IMR-90 (cell line): ENCODE measurements at regions not wholly inside any gene's neighbourhood (a gene's known extent, or its start where the extent isn't known, plus 50 kb on each side); places are given as distances from the start of the nearest gene placed in this dataset.
A peak's percentile ranks its signal among the peaks of the same experiment; 100 is the strongest.

ENCODE experiments used
- ATAC-seq: fragments of 200-7000 bp; cut with Tn5 transposase; 2 replicates; pipeline ENCODE4 v1.9.1; 2020; ENCODE audit warnings: low read depth, mild to moderate bottlenecking, moderate library complexity
- BruUV-seq: library from RNA; stranded (reverse); fragments of 400-500 nt; replicated peaks from 2 replicates; lab custom pipeline; 2021; lab: Mats Ljungman, UMichigan
- CTCF ChIA-PET: fragments of 300-600 bp; formaldehyde crosslinking; extraction: SDS; loops from one replicate; lab custom pipeline; 2021; ENCODE audit warnings: antibody characterized with exemption; lab: Yijun Ruan, JAX
- POLR2A ChIA-PET: fragments of 300-600 bp; sonication (Branson Sonifier 250); formaldehyde crosslinking; loops from one replicate; lab custom pipeline; 2022; ENCODE audit warnings: antibody characterized with exemption; ENCODE audit not compliant: unreplicated experiment; lab: Charles Lee
- DNase-seq: peaks from one replicate; pipeline ENCODE4 v3.0.0; 2013
- H2AFZ ChIP-seq: replicated peaks from 2 replicates; pipeline ENCODE3; 2013; ENCODE audit warnings: low read length, mild to moderate bottlenecking; ENCODE audit not compliant: poor library complexity
- H2AK5ac ChIP-seq: 2 replicates; pipeline ENCODE4 v1.6.1; 2013; ENCODE audit warnings: low read depth, low read length, inconsistent platforms
- H2AK9ac ChIP-seq: replicated peaks from 2 replicates; pipeline ENCODE3; 2013; ENCODE audit warnings: mild to moderate bottlenecking, low read depth, low read length, moderate library complexity; ENCODE audit not compliant: poor library complexity
- H2BK120ac ChIP-seq: 2 replicates; pipeline ENCODE4 v1.6.1; 2013; ENCODE audit warnings: low read depth, low read length, inconsistent platforms
- H2BK15ac ChIP-seq: 3 replicates; pipeline ENCODE4 v1.6.1; 2013; ENCODE audit warnings: low read depth, low read length, inconsistent platforms
- H2BK20ac ChIP-seq: 2 replicates; pipeline ENCODE4 v1.6.1; 2013; ENCODE audit warnings: low read depth, mild to moderate bottlenecking, inconsistent platforms, low read length, moderate library complexity
- H2BK5ac ChIP-seq: 2 replicates; pipeline ENCODE4 v1.6.1; 2013; ENCODE audit warnings: mild to moderate bottlenecking, low read depth, low read length, inconsistent platforms; ENCODE audit not compliant: poor library complexity, severe bottlenecking
- H3K14ac ChIP-seq: replicated peaks from 2 replicates; pipeline ENCODE4 v1.6.1; 2013; ENCODE audit warnings: low read depth, low read length, inconsistent platforms
- H3K18ac ChIP-seq: 2 replicates; pipeline ENCODE4 v1.6.1; 2013; ENCODE audit warnings: low read depth, low read length, control low read depth
- H3K23ac ChIP-seq: 2 replicates; pipeline ENCODE4 v1.6.1; 2013; ENCODE audit warnings: low read depth, low read length, inconsistent platforms
- H3K27ac ChIP-seq: 2 replicates; pipeline ENCODE4 v1.5.1; 2013; ENCODE audit warnings: mild to moderate bottlenecking, control low read depth, low read length; ENCODE audit not compliant: insufficient read depth
- H3K27me3 ChIP-seq: 2 replicates; pipeline ENCODE4 v1.6.1; 2013; ENCODE audit warnings: low read length; ENCODE audit not compliant: control insufficient read depth, insufficient read depth
- H3K36me3 ChIP-seq: 2 replicates; pipeline ENCODE4 v1.6.1; 2013; ENCODE audit warnings: low read length, mixed read lengths; ENCODE audit not compliant: control insufficient read depth, insufficient read depth
- H3K4ac ChIP-seq: 2 replicates; pipeline ENCODE4 v1.6.1; 2013; ENCODE audit warnings: low read depth, low read length, inconsistent platforms
- H3K4me1 ChIP-seq: 2 replicates; pipeline ENCODE4 v1.6.1; 2013; ENCODE audit warnings: low read length, mixed read lengths; ENCODE audit not compliant: control insufficient read depth, insufficient read depth
- H3K4me2 ChIP-seq: 2 replicates; pipeline ENCODE4 v1.6.1; 2013; ENCODE audit warnings: low read depth, mild to moderate bottlenecking, control low read depth, low read length, moderate library complexity
- H3K4me3 ChIP-seq: 2 replicates; pipeline ENCODE4 v1.5.1; 2013; ENCODE audit warnings: low read depth, mild to moderate bottlenecking, control low read depth, low read length, moderate library complexity; ENCODE audit not compliant: insufficient read depth
- H3K56ac ChIP-seq: 2 replicates; pipeline ENCODE4 v1.6.1; 2013; ENCODE audit warnings: low read length, inconsistent platforms; ENCODE audit not compliant: insufficient read depth; ENCODE audit errors: extremely low read depth
- H3K79me1 ChIP-seq, 2 experiments: 2 replicates each; pipeline ENCODE4 v1.6.1; 2013; ENCODE audit warnings: low read length in 2 of 2, inconsistent platforms in 1 of 2, low read depth in 1 of 2
- H3K9ac ChIP-seq: 2 replicates; pipeline ENCODE4 v1.6.1; 2013; ENCODE audit warnings: low read depth, low read length, control low read depth
- H3K9me1 ChIP-seq: 2 replicates; pipeline ENCODE4 v1.6.1; 2013; ENCODE audit warnings: low read length, inconsistent platforms; ENCODE audit not compliant: insufficient read depth
- H3K9me3 ChIP-seq: 2 replicates; pipeline ENCODE4 v1.6.1; 2013; ENCODE audit warnings: low read length; ENCODE audit not compliant: control insufficient read depth, insufficient read depth
- H4K20me1 ChIP-seq: 2 replicates; pipeline ENCODE4 v1.6.1; 2013; ENCODE audit warnings: low read length, inconsistent platforms; ENCODE audit not compliant: insufficient read depth
- H4K5ac ChIP-seq: 2 replicates; pipeline ENCODE4 v1.6.1; 2013; ENCODE audit warnings: mild to moderate bottlenecking, low read depth, low read length, control low read depth
- H4K8ac ChIP-seq, 2 experiments: 2 replicates each; pipeline ENCODE4 v1.6.1; 2013; ENCODE audit warnings: low read depth in 2 of 2, low read length in 2 of 2, control low read depth in 1 of 2, inconsistent platforms in 1 of 2
- H4K91ac ChIP-seq: 2 replicates; pipeline ENCODE4 v1.6.1; 2013; ENCODE audit warnings: low read depth, low read length, inconsistent platforms; ENCODE audit not compliant: insufficient read depth
- MAFK ChIP-seq: IDR thresholded peaks from 2 replicates; pipeline ENCODE4 v1.6.1; 2012; ENCODE audit warnings: low read depth, low read length, improper control_type of control experiment
- SMC3 ChIP-seq: fragments of 150-350 bp; IDR thresholded peaks from 2 replicates; pipeline ENCODE4 v1.6.1; 2016; ENCODE audit warnings: low read depth, mild to moderate bottlenecking, antibody characterized with exemption, low read length, moderate library complexity
- WGBS, 2 experiments: methylation state at CpG; one replicate each; pipeline versions ENCODE4 v1.1.5 to v1.1.7; 2013; ENCODE audit warnings: missing lambda C conversion rate in 2 of 2; ENCODE audit not compliant: insufficient read length in 1 of 2; ENCODE audit errors: extremely low coverage in 2 of 2; 5-methylcytosine and 5-hydroxymethylcytosine counted together
- dilution Hi-C: fragments of 300-500 bp; cut with HindIII; formaldehyde crosslinking; loops from one replicate; pipeline ENCODE4 v1.14.3; 2018; ENCODE audit warnings: low sequenced_read_pairs; ENCODE audit not compliant: unreplicated experiment
- in situ Hi-C: fragments of 300-500 bp; cut with MboI; formaldehyde crosslinking; loops from 3 replicates; pipeline ENCODE4 v1.14.3; 2019; ENCODE audit warnings: low sequenced_read_pairs, inconsistent platforms, mixed read lengths
- intact Hi-C: fragments of 100-400 bp; cut with micrococcal nuclease; formaldehyde crosslinking; loops from 2 replicates; pipeline ENCODE4 v1.10.0; 2022
- TF ChIP-seq, protein P1 (sequence below): fragments of 150-350 bp; IDR thresholded peaks from 2 replicates; pipeline ENCODE4 v1.6.1; 2016; ENCODE audit warnings: low read depth, mild to moderate bottlenecking, low read length, moderate library complexity, borderline replicate concordance
- TF ChIP-seq, protein P2 (sequence below): conservative IDR thresholded peaks from 2 replicates; pipeline ENCODE4 v1.5.1; 2012; ENCODE audit warnings: mild to moderate bottlenecking, low read depth, low read length, improper control_type of control experiment

DNA sequence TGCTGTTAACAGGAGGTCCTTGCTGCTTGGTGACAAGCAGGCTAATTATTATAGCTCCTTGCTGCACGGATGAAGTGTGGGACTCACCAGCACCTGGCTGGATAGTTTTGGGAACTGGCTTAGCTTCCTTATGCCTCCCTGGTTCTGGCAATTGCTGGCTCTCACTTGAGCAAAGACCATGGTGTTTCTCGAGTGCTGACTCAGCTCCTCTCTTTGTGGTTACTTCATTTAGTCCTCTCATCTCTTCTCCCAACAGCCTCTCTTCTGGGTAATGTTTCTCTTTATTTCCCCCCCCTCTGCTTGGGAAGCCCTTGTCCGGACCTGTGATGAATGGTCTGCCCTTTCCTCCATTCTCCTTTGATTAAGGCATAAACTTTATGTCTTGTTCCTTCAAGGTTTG is 100.4 kb downstream of the CBLL2 start:
- ATAC-seq (no peak), DNase-seq (no peak)
- TF ChIP-seq, protein P1, sequence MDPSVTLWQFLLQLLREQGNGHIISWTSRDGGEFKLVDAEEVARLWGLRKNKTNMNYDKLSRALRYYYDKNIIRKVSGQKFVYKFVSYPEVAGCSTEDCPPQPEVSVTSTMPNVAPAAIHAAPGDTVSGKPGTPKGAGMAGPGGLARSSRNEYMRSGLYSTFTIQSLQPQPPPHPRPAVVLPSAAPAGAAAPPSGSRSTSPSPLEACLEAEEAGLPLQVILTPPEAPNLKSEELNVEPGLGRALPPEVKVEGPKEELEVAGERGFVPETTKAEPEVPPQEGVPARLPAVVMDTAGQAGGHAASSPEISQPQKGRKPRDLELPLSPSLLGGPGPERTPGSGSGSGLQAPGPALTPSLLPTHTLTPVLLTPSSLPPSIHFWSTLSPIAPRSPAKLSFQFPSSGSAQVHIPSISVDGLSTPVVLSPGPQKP: no peak
- TF ChIP-seq, protein P2, sequence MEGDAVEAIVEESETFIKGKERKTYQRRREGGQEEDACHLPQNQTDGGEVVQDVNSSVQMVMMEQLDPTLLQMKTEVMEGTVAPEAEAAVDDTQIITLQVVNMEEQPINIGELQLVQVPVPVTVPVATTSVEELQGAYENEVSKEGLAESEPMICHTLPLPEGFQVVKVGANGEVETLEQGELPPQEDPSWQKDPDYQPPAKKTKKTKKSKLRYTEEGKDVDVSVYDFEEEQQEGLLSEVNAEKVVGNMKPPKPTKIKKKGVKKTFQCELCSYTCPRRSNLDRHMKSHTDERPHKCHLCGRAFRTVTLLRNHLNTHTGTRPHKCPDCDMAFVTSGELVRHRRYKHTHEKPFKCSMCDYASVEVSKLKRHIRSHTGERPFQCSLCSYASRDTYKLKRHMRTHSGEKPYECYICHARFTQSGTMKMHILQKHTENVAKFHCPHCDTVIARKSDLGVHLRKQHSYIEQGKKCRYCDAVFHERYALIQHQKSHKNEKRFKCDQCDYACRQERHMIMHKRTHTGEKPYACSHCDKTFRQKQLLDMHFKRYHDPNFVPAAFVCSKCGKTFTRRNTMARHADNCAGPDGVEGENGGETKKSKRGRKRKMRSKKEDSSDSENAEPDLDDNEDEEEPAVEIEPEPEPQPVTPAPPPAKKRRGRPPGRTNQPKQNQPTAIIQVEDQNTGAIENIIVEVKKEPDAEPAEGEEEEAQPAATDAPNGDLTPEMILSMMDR: no peak
- peak; percentile 73 for TF ChIP-seq MAFK
- TF ChIP-seq SMC3: no peak
- Histone ChIP-seq H3K9me1 (no peaks in the 10 kb centered on the region), H3K23ac (no peak overlapping the region), H2AK9ac (no peak overlapping the region), H2BK20ac (no peak overlapping the region), H3K4me2 (no peak overlapping the region), H3K56ac (no peak overlapping the region), H3K79me1 (no peaks in the 10 kb centered on the region), H3K27me3 (no peaks in the 10 kb centered on the region), H3K4me1 (peaks cover 2% of the 10 kb centered on the region; the same call in 1 of the 2 replicates), H4K91ac (peak overlapping the region; percentile 17; the same call in 1 of the 2 replicates), H3K4me3 (no peak overlapping the region), H4K20me1 (no peaks in the 10 kb centered on the region), H2BK120ac (no peak overlapping the region), H2BK15ac (no peak overlapping the region), H3K4ac (no peak overlapping the region), H3K36me3 (no peaks in the 10 kb centered on the region), H2AK5ac (no peak overlapping the region; the same call in 1 of the 2 replicates), H4K5ac (no peak overlapping the region), H2AFZ (no peak overlapping the region), H2BK5ac (no peak overlapping the region), H4K8ac (no peak overlapping the region), H3K27ac (no peak overlapping the region), H3K9me3 (no peaks in the 10 kb centered on the region), H3K9ac (no peak overlapping the region), H3K14ac (no peak overlapping the region), H3K18ac (no peak overlapping the region)
- no CpG with 5 or more reads among the region's 3 CpGs for WGBS, 2 experiments
- in situ Hi-C loops: no loop called here
- POLR2A ChIA-PET: no interaction called here
- dilution Hi-C loops: no loop called here
- intact Hi-C loops: no loop called here
- CTCF ChIA-PET: no interaction called here
- BruUV-seq: no TSS peak
